K562 (cell line): ENCODE measurements at regions not wholly inside any gene's neighbourhood (a gene's known extent, or its start where the extent isn't known, plus 50 kb on each side); places are given as distances from the start of the nearest gene placed in this dataset.

Experiments used
- ATAC-seq: fragments of 200-7000 bp; cut with Tn5 transposase; 3 replicates; pipeline ENCODE4 v1.9.1; 2020; ENCODE audit warnings: moderate library complexity
- BruUV-seq: library from RNA; stranded (reverse); fragments of 400-500 nt; replicated peaks from 2 replicates; lab custom pipeline; 2021; lab: Mats Ljungman, UMichigan
- CTCF ChIA-PET: fragments of 300-600 bp; formaldehyde crosslinking; extraction: SDS; loops from one replicate; lab custom pipeline; 2021; ENCODE audit warnings: low intra/inter-chr PET ratio; lab: Yijun Ruan, JAX
- POLR2A ChIA-PET: fragments of 300-600, 350-650 bp; sonication (Branson Sonifier 250); formaldehyde crosslinking; extraction: SDS; loops from one replicate; lab custom pipeline; 2021; ENCODE audit warnings: antibody characterized with exemption, inconsistent platforms; lab: Yijun Ruan, JAX
- DNase-seq, 4 experiments: peaks; one replicate each; pipeline versions ENCODE4 v3.0.0 to v3.0.0-alpha.2; 2011 to 2018; ENCODE audit warnings: low spot score in 3 of 4, mixed read lengths in 3 of 4; ENCODE audit errors: extremely low read depth in 1 of 4
- FAIRE-seq: peaks from 2 replicates; lab custom pipeline; 2011; peaks lifted over from hg19 to GRCh38; lab: Jason Lieb, UNC
- H2AFZ ChIP-seq: 2 replicates; pipeline ENCODE4 v1.6.0; 2011; ENCODE audit warnings: low read depth, low read length, control low read depth, inconsistent platforms
- H3K27ac ChIP-seq: fragments of 200-600 bp; 3 replicates; pipeline ENCODE4 v1.8.0; 2011; ENCODE audit warnings: low read depth, mild to moderate bottlenecking, control low read depth, inconsistent platforms, low read length, moderate library complexity, mixed read lengths; ENCODE audit errors: extremely low read depth
- H3K27me3 ChIP-seq, 2 experiments: fragments of 300-600 bp in 1 of 2; 2 replicates in 1 of 2; 3 replicates in 1 of 2; pipeline versions ENCODE4 v1.6.0 to v1.8.0; 2011; ENCODE audit warnings: inconsistent platforms in 2 of 2, low read length in 2 of 2, mild to moderate bottlenecking in 1 of 2, mixed read lengths in 1 of 2, moderate library complexity in 1 of 2; ENCODE audit not compliant: control insufficient read depth in 2 of 2, insufficient read depth in 2 of 2
- H3K36me3 ChIP-seq: fragments of 300-600 bp; 3 replicates; pipeline ENCODE4 v1.8.0; 2011; ENCODE audit warnings: mild to moderate bottlenecking, low read length, inconsistent platforms; ENCODE audit not compliant: control insufficient read depth, insufficient read depth
- H3K4me1 ChIP-seq, 2 experiments: fragments of 200-600 bp in 1 of 2; replicated peaks in 1 of 2; 2 replicates in 1 of 2; 3 replicates in 1 of 2; pipeline versions ENCODE4 v1.5.1 to v1.8.0; 2011; ENCODE audit warnings: inconsistent platforms in 2 of 2, low read length in 2 of 2, mild to moderate bottlenecking in 1 of 2, mixed read lengths in 1 of 2, moderate library complexity in 1 of 2; ENCODE audit not compliant: control insufficient read depth in 2 of 2, insufficient read depth in 2 of 2
- H3K4me2 ChIP-seq: 2 replicates; pipeline ENCODE4 v1.6.1; 2011; ENCODE audit warnings: low read length, control low read depth, inconsistent platforms, mixed read lengths; ENCODE audit not compliant: insufficient read depth
- H3K4me3 ChIP-seq: fragments of 200-600 bp; sonication (generic), shearing (Covaris generic); 2 replicates; pipeline ENCODE4 v1.5.1; 2016; ENCODE audit warnings: control low read depth, inconsistent platforms
- H3K79me2 ChIP-seq: fragments of 200-600 bp; 3 replicates; pipeline ENCODE4 v1.8.0; 2011; ENCODE audit warnings: low read length, inconsistent platforms; ENCODE audit not compliant: control insufficient read depth, insufficient read depth
- H3K9ac ChIP-seq, 2 experiments: 2 replicates each; pipeline versions ENCODE4 v1.6.0 to v1.6.1; 2011; ENCODE audit warnings: low read depth in 2 of 2, low read length in 2 of 2, control low read depth in 1 of 2, inconsistent platforms in 1 of 2, mild to moderate bottlenecking in 1 of 2, mixed read lengths in 1 of 2; ENCODE audit not compliant: insufficient read depth in 1 of 2
- H3K9me1 ChIP-seq: one replicate; pipeline ENCODE4 v1.6.0; 2011; ENCODE audit warnings: inconsistent platforms, mild to moderate bottlenecking, low read length, moderate library complexity; ENCODE audit not compliant: control insufficient read depth, insufficient read depth
- H3K9me3 ChIP-seq: replicated peaks from 2 replicates; pipeline ENCODE4 v1.5.1; 2011; ENCODE audit warnings: low read depth, low read length, inconsistent platforms; ENCODE audit not compliant: control insufficient read depth, insufficient read depth
- H4K20me1 ChIP-seq: replicated peaks from 2 replicates; pipeline ENCODE4 v1.6.1; 2011; ENCODE audit warnings: low read length, inconsistent platforms, mixed read lengths; ENCODE audit not compliant: control insufficient read depth, insufficient read depth
- CBFA2T2 ChIP-seq: fragments of 450-650 bp; conservative IDR thresholded peaks from 2 replicates; pipeline ENCODE4 v1.6.1; 2017; ENCODE audit warnings: mild to moderate bottlenecking
- CEBPG ChIP-seq, 3 experiments: fragments of 200-800 bp in 1 of 3; sonication (Bioruptor generic) in 1 of 3; sonication (generic) in 1 of 3; formaldehyde crosslinking in 1 of 3; IDR thresholded peaks in 2 of 3; conservative IDR thresholded peaks in 1 of 3; 2 replicates each; pipeline versions ENCODE4 v1.6.1 to v1.8.0; 2016 to 2022; ENCODE audit warnings: missing compliant biosample characterization in 2 of 3, missing genetic modification characterization in 2 of 3, mild to moderate bottlenecking in 1 of 3, missing genetic modification reagents in 1 of 3
- MYBL2 ChIP-seq, 2 experiments: fragments of 450-650 bp in 1 of 2; sonication (generic) in 1 of 2; formaldehyde crosslinking in 1 of 2; IDR thresholded peaks; 2 replicates each; pipeline versions ENCODE4 v1.6.1 to v1.8.1; 2017 to 2022; ENCODE audit warnings: borderline replicate concordance in 1 of 2, inconsistent platforms in 1 of 2, low read depth in 1 of 2, mild to moderate bottlenecking in 1 of 2, missing genetic modification reagents in 1 of 2, moderate library complexity in 1 of 2
- TFE3 ChIP-seq: fragments of 450-650 bp; formaldehyde crosslinking; IDR thresholded peaks from 2 replicates; pipeline ENCODE4 v1.4.0; 2020; ENCODE audit warnings: mild to moderate bottlenecking, mixed read lengths
- ZNF407 ChIP-seq: fragments of 450-650 bp; IDR thresholded peaks from 2 replicates; pipeline ENCODE4 v1.6.1; 2016; ENCODE audit warnings: low read depth
- ZNF639 ChIP-seq, 2 experiments: fragments of 200-800 bp in 1 of 2; sonication (Bioruptor generic) in 1 of 2; sonication (generic) in 1 of 2; formaldehyde crosslinking in 1 of 2; IDR thresholded peaks in 1 of 2; conservative IDR thresholded peaks in 1 of 2; 2 replicates each; pipeline versions ENCODE4 v1.5.0 to v1.6.1; 2016 to 2020; ENCODE audit warnings: missing compliant biosample characterization in 1 of 2, missing genetic modification characterization in 1 of 2, missing genetic modification reagents in 1 of 2
- WGBS: fragments of 100-300 bp; shearing (Covaris generic); methylation state at CpG from one replicate; pipeline ENCODE4 v1.1.6; 2016; ENCODE audit warnings: low coverage, mixed read lengths; ENCODE audit not compliant: insufficient coverage; ENCODE audit errors: missing lambda C conversion rate; 5-methylcytosine and 5-hydroxymethylcytosine counted together
- in situ Hi-C: fragments of 300-500 bp; cut with MboI; formaldehyde crosslinking; loops from 4 replicates; pipeline ENCODE4 v1.15.0; 2018; ENCODE audit warnings: inconsistent platforms, mixed read lengths
- intact Hi-C: fragments of 100-400 bp; cut with micrococcal nuclease; formaldehyde crosslinking; loops from 2 replicates; pipeline ENCODE4 v1.14.2; 2022

GRCh38 chr4:59689149-59689548 is 1511.0 kb upstream of the ADGRL3 start (continued):
- no peak for TF ChIP-seq CEBPG (CRISPR knock-in tag; IDR thresholded peaks at IDR 0.05)
- TF ChIP-seq CEBPG (tag; conservative IDR thresholded peaks at IDR 0.05 in 1 of 2, IDR thresholded peaks at IDR 0.05 in 1 of 2) = no peak
- TF ChIP-seq ZNF639 (CRISPR knock-in tag; conservative IDR thresholded peaks at IDR 0.05 in 1 of 2, IDR thresholded peaks at IDR 0.05 in 1 of 2) = no peak
- TF ChIP-seq MYBL2 (IDR thresholded peaks at IDR 0.05; ENCODE audit: low read depth) = no peak
- TF ChIP-seq MYBL2 (CRISPR knock-in tag; IDR thresholded peaks at IDR 0.05; ENCODE audit: borderline replicate concordance) = no peak

GRCh38 chr4:59695355-59696053 is 1504.6 kb upstream of the ADGRL3 start:
- Histone ChIP-seq H3K4me2 (no peak overlapping the region), H3K27ac (no peak overlapping the region), H3K9me3 (no peaks in the 10 kb centered on the region), H2AFZ (no peak overlapping the region), H4K20me1 (no peaks in the 10 kb centered on the region), H3K79me2 (no peaks in the 10 kb centered on the region), H3K4me3 (no peak overlapping the region), H3K36me3 (no peaks in the 10 kb centered on the region), H3K9me1 (no peaks in the 10 kb centered on the region), H3K9ac (no peak overlapping the region), H3K4me1 (no peaks in the 10 kb centered on the region), H3K27me3 (no peaks in the 10 kb centered on the region)
- POLR2A ChIA-PET = no interaction called here
- intact Hi-C loops = no loop called here
- ATAC-seq (no peak), FAIRE-seq (no peak), DNase-seq (no peak)
- in situ Hi-C loops = no loop called here
- WGBS = 0% methylated on average over 5 of the region's 5 CpGs
- CTCF ChIA-PET = no interaction called here
- no TSS peak for BruUV-seq
- TF ChIP-seq ZNF407 (no peak), CBFA2T2 (no peak), TFE3 (CRISPR knock-in tag) (peak; percentile 66)
